ENCODE measurements at regions not wholly inside any gene's neighbourhood (a gene's known extent, or its start where the extent isn't known, plus 50 kb on each side); places are given as distances from the start of the nearest gene placed in this dataset.

- Histone ChIP-seq H2AFZ (ENCODE audit: low read depth, low read length, poor library complexity, severe bottlenecking) (no peak overlapping the region), H3K36me3 (ENCODE audit: control insufficient read depth in 1 of 2, insufficient read depth in 2 of 2, low read length in 2 of 2) (no peaks in the 10 kb centered on the region), H3K4me2 (ENCODE audit: low read length) (no peak overlapping the region), H3K4me1 (ENCODE audit: control insufficient read depth in 1 of 2, insufficient read depth in 2 of 2, low read length in 2 of 2) (no peaks in the 10 kb centered on the region), H3K9me3 (ENCODE audit: control insufficient read depth in 1 of 2, insufficient read depth in 1 of 2, low read depth in 1 of 2, low read length in 2 of 2) (no peaks in the 10 kb centered on the region), H3K9me2 (ENCODE audit: insufficient read depth) (no peaks in the 10 kb centered on the region), H3K27ac (ENCODE audit: low read depth, low read length) (no peak overlapping the region), H3K9ac (ENCODE audit: low read length) (no peak overlapping the region), H3K4me3 (replicated peaks in 1 of 2; ENCODE audit: low read depth in 1 of 2, low read length in 2 of 2) (no peak overlapping the region), H4K20me1 (ENCODE audit: insufficient read depth) (no peaks in the 10 kb centered on the region), H3K79me2 (ENCODE audit: insufficient read depth, low read length) (no peaks in the 10 kb centered on the region), H3K27me3 (ENCODE audit: insufficient read depth, low read length) (no peaks in the 10 kb centered on the region)
- ChIA-PET RAD21 (ENCODE audit: low non-redundant PET in 1 of 2, low total read pairs in 2 of 2, uncharacterized antibody in 2 of 2, unreplicated experiment in 2 of 2) (no interaction called here), CTCF (interaction anchor here (1.5 kb wide), 1 partner anchor 14 kb away, joined by 4 read pairs; no protein-coding TSS in a partner anchor), POLR2A (no interaction called here)
- TF ChIP-seq ZBTB33 (IDR thresholded peaks at IDR 0.05; ENCODE audit: extremely low read depth, insufficient replicate concordance, low read length), result no peak
- no peak for TF ChIP-seq CEBPB (IDR thresholded peaks at IDR 0.05; ENCODE audit: low read depth)
- TF ChIP-seq FOSL1 (IDR thresholded peaks at IDR 0.05; ENCODE audit: low read depth), result no peak
- TF ChIP-seq POLR2A (IDR thresholded peaks at IDR 0.05; ENCODE audit: borderline replicate concordance, extremely low read depth, insufficient read depth, insufficient read length), result no peak
- TF ChIP-seq REST (IDR thresholded peaks at IDR 0.05; ENCODE audit: low read depth), result no peak
- TF ChIP-seq ELF1 (IDR thresholded peaks at IDR 0.05; ENCODE audit: borderline replicate concordance, low read depth), result no peak
- intact Hi-C loops (cut with micrococcal nuclease), result no loop called here
- ATAC-seq, result no peak
- BruUV-seq (replicated peaks), result no TSS peak
- no peak for DNase-seq (ENCODE audit: low read depth, low spot score)
Measured at GRCh38 chrX:39137363-39137954, 336.2 kb downstream of the MID1IP1 start.

All from HCT116 (cell line).